CD4-positive, alpha-beta T cell (primary cell): ENCODE measurements at regions not wholly inside any gene's neighbourhood (a gene's known extent, or its start where the extent isn't known, plus 50 kb on each side); places are given as distances from the start of the nearest gene placed in this dataset.

ENCODE experiments used
- ATAC-seq: fragments of 200-7000 bp; cut with Tn5 transposase; one replicate; pipeline ENCODE4 v1.10.0; 2022; ENCODE audit warnings: mild to moderate bottlenecking; ENCODE audit not compliant: poor library complexity
- CTCF ChIA-PET: fragments of 350-600 bp; sonication (Branson Sonifier 250); formaldehyde crosslinking; loops from one replicate; lab custom pipeline; 2021; ENCODE audit warnings: antibody characterized with exemption, inconsistent platforms; lab: Charles Lee
- POLR2A ChIA-PET: fragments of 350-600 bp; sonication (Branson Sonifier 250); formaldehyde crosslinking; loops from one replicate; lab custom pipeline; 2021; ENCODE audit warnings: antibody characterized with exemption, inconsistent platforms; lab: Charles Lee
- DNase-seq, 14 experiments: peaks; one replicate each; pipeline ENCODE4 v3.0.0-alpha.2; 2013 to 2020; ENCODE audit warnings: mixed read lengths in 2 of 14
- H3K27ac ChIP-seq, 2 donors: one replicate each; pipeline versions ENCODE4 v1.5.1 to v1.7.0; 2013; ENCODE audit warnings: low read length in 2 of 2, low read depth in 1 of 2, mild to moderate bottlenecking in 1 of 2
- H3K27me3 ChIP-seq, 2 experiments: 1 replicate in 1 of 2; 2 replicates in 1 of 2; pipeline versions ENCODE4 v1.6.1 to v1.7.0; 2013; ENCODE audit warnings: low read length in 2 of 2, control low read depth in 1 of 2, mild to moderate bottlenecking in 1 of 2, moderate library complexity in 1 of 2; ENCODE audit not compliant: insufficient read depth in 2 of 2, control insufficient read depth in 1 of 2
- H3K36me3 ChIP-seq: one replicate; pipeline ENCODE4 v1.6.1; 2013; ENCODE audit warnings: low read length, control low read depth; ENCODE audit not compliant: insufficient read depth
- H3K4me1 ChIP-seq: one replicate; pipeline ENCODE4 v1.6.1; 2013; ENCODE audit warnings: low read length, control low read depth; ENCODE audit not compliant: insufficient read depth
- H3K4me3 ChIP-seq: one replicate; pipeline ENCODE4 v1.5.1; 2013; ENCODE audit warnings: mild to moderate bottlenecking, low read length, moderate library complexity
- H3K9me3 ChIP-seq, 2 experiments: 1 replicate in 1 of 2; 2 replicates in 1 of 2; pipeline versions ENCODE4 v1.6.1 to v1.7.0; 2013; ENCODE audit warnings: low read length in 2 of 2, mild to moderate bottlenecking in 2 of 2, control low read depth in 1 of 2, moderate library complexity in 1 of 2; ENCODE audit not compliant: control insufficient read depth in 1 of 2, insufficient read depth in 1 of 2
- H3K27ac Mint-ChIP-seq: one replicate; pipeline ENCODE4 v1.8.0; 2020; ENCODE audit warnings: mixed read lengths
- H3K27me3 Mint-ChIP-seq: one replicate; pipeline ENCODE4 v1.8.0; 2021; ENCODE audit warnings: mixed read lengths
- H3K36me3 Mint-ChIP-seq: one replicate; pipeline ENCODE4 v1.8.0; 2021; ENCODE audit warnings: low read depth, mixed read lengths
- H3K4me1 Mint-ChIP-seq: one replicate; pipeline ENCODE4 v1.8.0; 2021; ENCODE audit warnings: low read depth, mixed read lengths
- H3K4me3 Mint-ChIP-seq: one replicate; pipeline ENCODE4 v1.8.0; 2020; ENCODE audit warnings: mild to moderate bottlenecking, mixed read lengths
- H3K9me3 Mint-ChIP-seq: one replicate; pipeline ENCODE4 v1.8.0; 2020; ENCODE audit warnings: mixed read lengths
- intact Hi-C, 2 experiments: fragments of 100-400 bp; cut with DNase I in 1 of 2; cut with micrococcal nuclease in 1 of 2; formaldehyde crosslinking; loops; one replicate each; pipeline versions ENCODE4 v1.15.1 to v1.9.0; 2023 to 2025; cut with DNase I, micrococcal nuclease
- TF ChIP-seq, protein P1 (sequence below): fragments of 200-600 bp; IDR thresholded peaks from one replicate; pipeline ENCODE4 v1.8.0; 2022; ENCODE audit warnings: antibody characterized with exemption, mild to moderate bottlenecking

DNA sequence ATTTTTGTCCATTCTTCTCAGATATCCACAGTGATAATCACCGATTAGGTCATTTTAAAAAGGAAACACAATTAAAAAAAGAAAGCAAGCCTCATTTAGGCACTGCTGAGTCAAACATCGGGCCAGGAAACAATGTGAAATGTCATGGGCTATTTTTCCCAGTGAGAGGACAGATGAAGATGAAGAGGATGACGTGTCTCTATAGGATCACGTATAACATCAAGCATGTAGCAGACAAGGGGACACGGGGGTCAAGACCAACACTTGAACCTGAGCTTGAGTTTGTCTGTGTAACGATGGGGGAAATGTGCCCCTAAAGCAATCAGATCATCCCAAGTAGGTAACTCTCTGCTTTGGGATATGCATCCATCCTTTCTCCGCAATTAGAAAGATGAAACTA lies 553.2 kb downstream of the CD83 start:
- H3K36me3 Mint-ChIP-seq = no peaks in the 10 kb centered on the region
- no peaks in the 10 kb centered on the region for H3K9me3 Mint-ChIP-seq
- H3K27ac Mint-ChIP-seq = no peak overlapping the region
- POLR2A ChIA-PET = interaction anchor here (1.4 kb wide), 1 partner anchor 35 kb away, joined by 3 read pairs; no protein-coding TSS in a partner anchor
- Histone ChIP-seq H3K27me3 (no peaks in the 10 kb centered on the region), H3K36me3 (no peaks in the 10 kb centered on the region), H3K4me3 (no peak overlapping the region), H3K4me1 (no peaks in the 10 kb centered on the region), H3K9me3 (no peaks in the 10 kb centered on the region), H3K27ac (no peak overlapping the region)
- DNase-seq (no peak), ATAC-seq (no peak)
- H3K27me3 Mint-ChIP-seq = no peaks in the 10 kb centered on the region
- intact Hi-C loops = no loop called here
- TF ChIP-seq, protein P1, sequence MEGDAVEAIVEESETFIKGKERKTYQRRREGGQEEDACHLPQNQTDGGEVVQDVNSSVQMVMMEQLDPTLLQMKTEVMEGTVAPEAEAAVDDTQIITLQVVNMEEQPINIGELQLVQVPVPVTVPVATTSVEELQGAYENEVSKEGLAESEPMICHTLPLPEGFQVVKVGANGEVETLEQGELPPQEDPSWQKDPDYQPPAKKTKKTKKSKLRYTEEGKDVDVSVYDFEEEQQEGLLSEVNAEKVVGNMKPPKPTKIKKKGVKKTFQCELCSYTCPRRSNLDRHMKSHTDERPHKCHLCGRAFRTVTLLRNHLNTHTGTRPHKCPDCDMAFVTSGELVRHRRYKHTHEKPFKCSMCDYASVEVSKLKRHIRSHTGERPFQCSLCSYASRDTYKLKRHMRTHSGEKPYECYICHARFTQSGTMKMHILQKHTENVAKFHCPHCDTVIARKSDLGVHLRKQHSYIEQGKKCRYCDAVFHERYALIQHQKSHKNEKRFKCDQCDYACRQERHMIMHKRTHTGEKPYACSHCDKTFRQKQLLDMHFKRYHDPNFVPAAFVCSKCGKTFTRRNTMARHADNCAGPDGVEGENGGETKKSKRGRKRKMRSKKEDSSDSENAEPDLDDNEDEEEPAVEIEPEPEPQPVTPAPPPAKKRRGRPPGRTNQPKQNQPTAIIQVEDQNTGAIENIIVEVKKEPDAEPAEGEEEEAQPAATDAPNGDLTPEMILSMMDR = no peak
- CTCF ChIA-PET = interaction anchor here (2.1 kb wide), 1 partner anchor 9 kb away, joined by 6 read pairs; no protein-coding TSS in a partner anchor
- peaks cover 9% of the 10 kb centered on the region for H3K4me1 Mint-ChIP-seq
- no peak overlapping the region for H3K4me3 Mint-ChIP-seq

DNA sequence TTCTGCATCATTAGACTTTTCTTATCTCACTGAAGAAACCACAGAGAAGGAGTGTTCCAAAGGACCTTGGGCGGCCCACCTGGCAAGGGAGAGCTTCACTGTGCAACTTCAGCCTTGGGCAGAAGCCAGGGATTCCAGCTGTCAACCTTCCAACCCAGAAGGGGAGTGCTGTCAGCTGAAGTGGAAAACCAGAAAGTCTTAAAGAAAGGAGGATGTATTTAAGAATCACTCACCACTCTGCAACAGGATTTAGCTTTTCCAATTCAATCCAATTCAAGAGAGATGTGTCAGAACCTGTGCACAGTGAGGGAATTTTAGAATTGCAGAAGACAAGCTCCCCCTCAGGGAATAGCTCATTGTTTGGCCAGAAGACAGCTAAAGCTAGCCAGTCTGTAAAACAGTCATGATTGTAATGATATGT lies 553.7 kb downstream of the CD83 start:
- TF ChIP-seq, protein P1 = no peak
- Mint-ChIP-seq H3K4me1 (peaks cover 4% of the 10 kb centered on the region), H3K27me3 (no peaks in the 10 kb centered on the region), H3K27ac (no peak overlapping the region), H3K9me3 (no peaks in the 10 kb centered on the region), H3K4me3 (no peak overlapping the region), H3K36me3 (no peaks in the 10 kb centered on the region)
- Histone ChIP-seq H3K4me3 (no peak overlapping the region), H3K36me3 (no peaks in the 10 kb centered on the region), H3K4me1 (no peaks in the 10 kb centered on the region), H3K9me3 (no peaks in the 10 kb centered on the region), H3K27me3 (no peaks in the 10 kb centered on the region), H3K27ac (no peak overlapping the region)
- ChIA-PET CTCF (interaction anchor here (2.1 kb wide), 1 partner anchor 9 kb away, joined by 6 read pairs; no protein-coding TSS in a partner anchor), POLR2A (interaction anchor here (1.4 kb wide), 1 partner anchor 36 kb away, joined by 3 read pairs; no protein-coding TSS in a partner anchor)
- intact Hi-C loops = no loop called here
- no peak for DNase-seq
- ATAC-seq = no peak

DNA sequence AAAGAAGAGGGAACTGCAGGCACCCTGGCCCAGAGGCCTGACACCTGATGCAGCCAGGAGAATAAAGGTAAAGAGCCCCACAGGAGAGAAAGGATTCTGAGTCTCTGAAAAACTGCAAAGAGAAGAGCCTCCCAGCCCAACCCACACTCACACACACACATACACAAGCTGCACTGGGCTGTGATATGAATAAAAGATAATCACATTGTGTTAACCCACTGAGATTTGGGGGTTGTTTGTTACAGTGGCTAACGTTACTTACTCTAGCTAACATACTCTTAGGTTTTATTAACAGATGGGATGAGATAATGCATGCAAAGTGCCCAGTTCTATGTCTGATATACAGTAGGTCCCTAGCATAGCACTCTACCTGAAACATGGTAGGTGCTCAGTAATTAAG lies 554.4 kb downstream of the CD83 start:
- intact Hi-C loops = no loop called here
- Histone ChIP-seq H3K27me3 (no peaks in the 10 kb centered on the region), H3K36me3 (no peaks in the 10 kb centered on the region), H3K4me3 (no peak overlapping the region), H3K4me1 (no peaks in the 10 kb centered on the region), H3K27ac (no peak overlapping the region), H3K9me3 (no peaks in the 10 kb centered on the region)
- no peak for ATAC-seq
- Mint-ChIP-seq H3K27ac (no peak overlapping the region), H3K27me3 (no peaks in the 10 kb centered on the region), H3K4me1 (no peaks in the 10 kb centered on the region), H3K36me3 (no peaks in the 10 kb centered on the region), H3K4me3 (no peak overlapping the region), H3K9me3 (no peaks in the 10 kb centered on the region)
- TF ChIP-seq, protein P1 = no peak
- CTCF ChIA-PET = interaction anchor here (2.1 kb wide), 1 partner anchor 8 kb away, joined by 6 read pairs; no protein-coding TSS in a partner anchor
- DNase-seq = no peak
- POLR2A ChIA-PET = interaction anchor here (1.4 kb wide), 1 partner anchor 37 kb away, joined by 3 read pairs; no protein-coding TSS in a partner anchor
